ENCODE measurements at regions not wholly inside any gene's neighbourhood (a gene's known extent, or its start where the extent isn't known, plus 50 kb on each side); places are given as distances from the start of the nearest gene placed in this dataset.
"Not testable (repeated sequence)": the region's sequence is repeated elsewhere in the genome, so short reads cannot be mapped to it uniquely, and the experiment has no call there.

DNA sequence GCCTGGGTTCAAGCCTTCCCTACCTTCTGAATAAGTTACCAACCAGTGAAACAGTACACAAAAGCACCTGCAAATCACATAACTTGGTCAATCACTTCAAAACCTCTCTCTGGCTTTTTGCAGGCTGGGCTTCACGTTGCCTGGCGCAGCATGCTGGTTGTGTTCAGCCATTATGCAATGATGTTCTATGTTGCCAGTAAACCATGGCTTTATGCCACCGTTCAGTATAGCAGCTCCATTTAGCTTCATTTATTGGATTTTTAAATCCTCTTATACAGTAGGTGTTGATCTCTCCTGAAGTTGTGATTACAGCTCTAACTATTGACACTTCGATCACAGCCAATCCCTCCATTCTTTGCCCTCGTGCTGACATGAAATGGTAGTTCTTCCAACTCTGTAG, 233.6 kb upstream of the PTBP2 start:
- no peak for DNase-seq (ENCODE audit: low spot score)

DNA sequence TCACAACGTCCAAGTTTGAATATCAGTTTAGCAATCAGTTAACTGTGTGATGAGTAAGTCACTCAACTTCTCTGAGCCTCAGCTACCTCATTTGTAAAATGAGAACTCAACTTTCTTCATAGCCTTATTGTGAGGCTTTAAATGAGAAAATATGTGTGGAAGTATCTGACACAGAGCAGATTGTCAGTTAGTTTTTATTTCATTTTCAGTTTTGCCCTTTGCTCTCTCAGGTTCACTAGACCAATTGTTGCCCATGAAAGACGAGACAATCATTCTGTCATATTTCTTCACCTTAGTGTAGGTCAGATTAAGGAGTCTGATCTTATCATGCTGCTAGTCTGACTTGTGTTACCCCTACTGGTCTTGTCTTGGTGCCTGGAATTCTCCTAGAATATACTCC, 232.8 kb upstream of the PTBP2 start:
- no peak for DNase-seq (ENCODE audit: low spot score)

DNA sequence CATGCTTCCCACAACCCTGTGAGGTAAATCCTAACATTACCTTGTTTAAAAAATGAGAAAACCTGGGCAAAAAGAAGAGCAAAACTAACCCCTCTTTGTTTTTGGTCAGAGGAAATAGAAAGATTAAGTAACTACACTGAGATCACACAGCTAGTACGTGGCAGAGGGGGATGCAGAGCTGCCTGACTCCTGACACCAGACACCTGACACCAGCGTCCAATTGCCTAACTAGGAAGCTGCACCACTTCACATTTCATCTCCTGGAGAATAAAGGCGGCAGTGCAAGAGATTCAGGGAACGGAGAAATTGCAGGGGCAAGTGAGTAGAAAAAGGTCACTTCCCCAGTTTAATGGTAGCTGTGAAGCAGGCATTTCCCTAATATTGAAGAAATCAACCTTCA, 229.3 kb upstream of the PTBP2 start:
- DNase-seq (ENCODE audit: low spot score), result no peak

DNA sequence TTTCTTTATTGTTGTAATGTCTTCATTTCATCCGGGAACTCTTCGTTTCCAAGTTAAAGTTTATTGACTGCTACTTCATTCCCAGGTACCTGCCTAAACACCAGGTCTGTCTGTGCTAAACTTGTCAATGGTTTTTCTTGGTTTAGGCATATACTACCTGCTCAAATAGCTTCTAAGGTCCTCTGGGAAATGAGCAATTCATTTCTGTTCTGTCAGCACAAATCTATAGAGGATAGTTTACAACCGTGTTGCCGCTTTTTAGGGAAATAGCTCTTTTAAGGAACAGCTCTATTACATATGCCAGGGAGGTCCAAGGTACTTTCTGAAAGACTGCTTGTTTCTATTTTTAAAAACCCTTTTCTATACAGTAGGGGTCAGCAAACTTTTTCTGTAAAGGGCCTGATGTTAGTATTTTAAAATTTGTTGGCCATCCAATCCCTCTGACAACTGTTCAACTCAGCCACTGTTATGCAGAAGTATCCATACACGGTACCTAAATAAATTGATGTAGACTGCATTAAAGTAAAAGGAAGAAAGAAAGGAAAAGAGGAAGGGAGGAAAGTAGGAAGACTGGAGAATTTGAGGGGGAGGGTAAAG, 222.7 kb upstream of the PTBP2 start:
- no peak for DNase-seq (ENCODE audit: low spot score)

DNA sequence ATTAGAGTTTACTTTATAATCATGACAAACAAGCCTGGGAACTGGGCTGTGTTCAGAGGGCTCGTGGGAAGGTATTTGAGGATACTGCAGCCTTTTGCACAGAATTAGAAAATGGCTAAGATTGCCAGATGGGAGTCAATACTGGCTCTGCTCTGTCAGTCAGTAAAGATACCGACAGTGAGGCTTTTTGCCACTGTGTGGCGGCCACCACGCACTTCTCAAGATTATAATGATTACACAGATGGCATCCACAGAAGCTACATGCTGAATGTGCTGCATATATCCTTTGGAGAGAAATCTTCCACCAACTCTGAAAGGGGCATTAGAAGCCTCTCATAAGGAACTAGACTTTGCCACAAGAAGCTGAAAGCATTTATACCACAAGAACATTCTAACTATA, 213.4 kb upstream of the PTBP2 start:
- DNase-seq (ENCODE audit: low spot score), result no peak

DNA sequence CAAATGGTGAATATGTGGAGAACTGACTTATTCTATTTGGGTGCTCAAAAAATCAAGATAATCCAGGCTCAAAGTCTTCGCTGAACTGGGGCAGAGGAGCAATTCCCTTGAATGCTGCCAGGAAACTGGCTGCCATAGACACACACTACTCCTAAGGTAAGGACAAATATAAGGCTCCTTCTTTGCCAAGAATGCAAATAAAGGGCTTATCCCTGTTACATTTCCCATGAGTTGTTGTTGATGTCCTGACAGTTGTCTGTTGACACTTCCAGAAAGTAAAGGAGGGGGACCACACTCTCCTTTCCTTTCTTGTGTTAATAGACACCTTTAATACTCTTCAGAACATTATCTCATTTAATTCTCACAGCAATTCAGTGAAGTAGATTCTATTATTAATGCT, 212.2 kb upstream of the PTBP2 start:
- DNase-seq (ENCODE audit: low spot score), result no peak

DNA sequence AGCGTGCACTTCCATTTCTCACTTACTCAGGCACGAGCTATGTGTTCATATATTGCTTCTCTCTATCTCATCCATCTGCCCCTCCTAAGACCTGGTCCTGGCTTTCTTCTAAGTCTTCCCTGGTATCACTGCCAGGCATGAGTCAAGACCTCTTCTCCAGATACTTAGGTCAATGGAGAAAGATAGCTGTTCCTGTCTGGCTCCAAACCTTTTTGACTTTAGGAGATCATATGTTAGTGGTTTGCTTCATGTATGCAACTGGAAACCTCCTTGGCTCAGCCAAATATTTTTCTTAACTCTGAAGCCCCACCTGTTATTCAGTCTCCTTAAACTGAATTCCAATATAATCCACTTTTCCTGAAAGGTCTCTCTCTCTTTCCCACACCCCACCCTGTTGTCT, 211.6 kb upstream of the PTBP2 start:
- no peak for DNase-seq (ENCODE audit: low spot score)

DNA sequence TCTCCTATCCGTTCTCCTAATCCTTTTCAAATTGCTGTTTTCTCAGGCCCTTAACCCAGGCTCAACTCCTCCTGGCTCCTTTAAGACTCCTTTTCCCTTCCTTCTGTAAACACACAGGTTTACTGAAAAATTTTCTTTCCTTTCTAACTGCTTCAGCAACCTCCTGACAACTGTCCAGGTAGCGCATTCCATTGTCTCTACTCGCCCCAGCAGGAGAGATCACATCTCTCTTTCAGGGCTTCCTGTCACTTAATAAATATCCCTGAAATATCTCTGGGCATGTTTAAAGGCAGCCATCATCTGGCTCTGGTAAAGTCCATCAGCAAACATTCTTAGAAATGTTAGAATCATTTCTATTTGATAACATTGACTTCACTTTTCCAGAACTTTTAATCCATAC, 211.2 kb upstream of the PTBP2 start:
- no peak for DNase-seq (ENCODE audit: low spot score)

DNA sequence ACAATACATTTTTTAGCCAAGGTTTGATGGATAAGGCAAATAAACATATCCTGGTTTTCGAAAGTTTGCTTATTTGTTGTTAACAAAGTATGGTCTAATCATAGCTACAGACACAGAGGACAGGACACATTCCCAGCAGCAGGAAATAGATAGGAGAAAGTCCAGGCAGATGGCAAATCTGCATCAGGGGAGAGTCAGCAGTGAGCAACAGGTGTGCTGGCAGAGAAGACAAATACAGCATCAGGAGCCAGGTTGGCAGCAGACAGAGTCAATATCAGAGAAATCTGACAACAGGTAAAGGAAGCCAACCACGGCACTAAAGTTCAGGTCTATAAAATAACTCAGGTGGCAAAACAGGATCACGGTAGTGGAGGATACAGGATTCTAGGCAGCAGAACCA, 210.7 kb upstream of the PTBP2 start:
- DNase-seq (ENCODE audit: low spot score), result no peak

DNA sequence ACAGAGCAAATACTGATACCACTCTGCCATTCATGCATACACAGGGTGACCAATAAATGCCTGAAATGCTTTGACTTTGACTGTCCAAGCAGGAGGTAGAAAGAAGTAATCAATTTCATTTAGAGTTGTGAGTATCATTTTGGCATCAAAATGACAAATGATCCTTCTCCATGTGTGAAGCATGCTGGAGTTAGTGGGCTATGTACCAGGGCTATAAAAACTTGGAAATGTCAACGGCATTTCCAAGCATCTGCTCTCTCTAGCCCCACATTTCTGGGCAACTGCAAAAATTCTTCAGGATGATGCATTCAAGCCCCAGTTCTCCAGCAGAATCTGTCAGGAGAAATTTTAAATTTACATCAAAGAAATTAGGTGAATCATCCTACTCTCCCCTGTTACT, 208.4 kb upstream of the PTBP2 start:
- no peak for DNase-seq (ENCODE audit: low spot score)

DNA sequence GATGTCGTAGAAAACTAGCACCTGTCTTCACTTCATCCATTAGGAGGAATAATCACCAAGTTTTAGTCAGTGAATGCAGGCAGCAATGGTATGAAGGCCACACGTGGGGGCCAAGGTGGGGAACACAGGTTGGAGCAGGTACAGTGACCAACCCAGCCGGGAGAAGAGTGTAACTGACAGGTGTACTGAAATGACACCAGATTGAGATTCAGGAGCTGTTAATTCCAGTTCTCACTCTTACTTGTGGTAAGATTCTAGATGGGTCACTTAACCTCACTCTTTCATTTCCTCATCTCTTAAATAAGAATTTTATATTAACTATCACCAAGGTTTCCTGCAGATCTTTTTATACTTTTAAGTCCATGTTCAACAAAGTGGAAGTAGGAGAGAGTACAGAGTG, 206.2 kb upstream of the PTBP2 start:
- DNase-seq (ENCODE audit: low spot score), result no peak

DNA sequence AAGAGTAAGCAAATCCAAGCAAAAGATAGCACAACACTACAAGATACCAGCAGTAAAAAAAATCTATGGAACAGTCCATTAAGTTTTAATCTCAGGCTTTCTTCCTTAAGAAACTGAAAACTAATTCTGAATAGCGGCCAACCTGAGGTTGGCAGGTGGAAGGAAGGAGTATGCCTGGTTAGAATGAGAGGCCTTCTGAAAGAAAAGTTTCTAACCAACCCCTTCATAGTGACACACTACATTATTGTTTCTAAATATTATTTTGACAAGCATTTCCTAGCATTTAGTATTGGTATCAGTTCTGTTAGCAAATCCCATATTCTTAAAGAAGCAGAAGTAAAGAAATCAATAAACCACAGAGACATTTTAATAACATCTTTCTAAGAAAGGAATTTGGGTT, 205.7 kb upstream of the PTBP2 start:
- DNase-seq (ENCODE audit: low spot score), result no peak

DNA sequence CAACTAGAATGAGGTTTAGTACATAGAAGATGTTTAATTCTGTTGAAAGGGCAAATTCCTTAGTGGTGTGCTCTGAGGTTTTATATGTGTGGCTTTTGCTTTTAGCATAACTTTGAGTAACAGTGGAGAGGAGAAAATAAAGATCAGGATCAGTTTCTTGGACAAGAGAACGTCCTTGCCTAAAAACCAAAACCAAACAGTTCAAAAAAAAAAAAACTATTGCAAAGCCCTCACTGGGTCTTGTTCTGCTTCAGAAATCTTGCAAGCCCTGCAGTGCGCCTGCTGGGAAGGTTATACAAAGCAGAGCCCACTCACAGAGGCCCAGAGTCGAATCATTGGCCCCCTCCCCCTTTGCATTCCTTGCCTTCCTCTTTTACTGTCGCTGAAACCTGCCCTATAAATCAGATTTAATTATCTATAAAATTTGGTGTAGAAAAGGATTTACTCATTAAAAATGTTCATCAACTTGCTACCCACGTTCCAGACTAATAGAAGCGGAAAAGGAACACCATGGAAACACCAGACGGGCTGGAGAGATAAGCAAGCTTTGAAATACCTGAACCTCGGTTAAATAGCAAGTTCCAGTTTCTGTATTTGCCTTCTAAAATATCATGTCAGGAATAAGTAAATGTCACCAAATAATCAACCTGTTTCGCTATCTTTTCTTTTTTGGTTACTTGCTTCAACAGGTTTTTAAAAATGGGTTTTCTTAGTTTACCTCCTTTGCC, 201.6 kb upstream of the PTBP2 start:
- no peak for DNase-seq (ENCODE audit: low spot score)

DNA sequence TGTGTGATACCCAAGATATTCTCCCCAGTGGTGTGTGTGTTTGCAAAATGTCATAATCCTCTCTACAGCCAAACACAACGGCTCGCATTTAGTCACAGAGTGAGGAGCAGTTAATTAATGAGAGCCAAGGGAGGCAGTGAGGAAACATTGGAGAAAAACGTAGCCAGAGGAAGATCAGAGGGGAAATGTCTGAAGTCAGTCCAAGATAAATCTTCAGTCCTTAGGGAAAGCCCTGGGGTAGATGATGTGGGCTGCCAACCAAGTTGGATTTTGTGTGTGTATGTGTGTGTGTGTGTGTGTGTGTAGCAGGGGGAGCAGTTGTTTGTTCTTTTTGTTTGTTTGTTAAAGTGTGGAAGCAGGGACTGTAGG, 201.0 kb upstream of the PTBP2 start:
- no peak for DNase-seq (ENCODE audit: low spot score)

DNA sequence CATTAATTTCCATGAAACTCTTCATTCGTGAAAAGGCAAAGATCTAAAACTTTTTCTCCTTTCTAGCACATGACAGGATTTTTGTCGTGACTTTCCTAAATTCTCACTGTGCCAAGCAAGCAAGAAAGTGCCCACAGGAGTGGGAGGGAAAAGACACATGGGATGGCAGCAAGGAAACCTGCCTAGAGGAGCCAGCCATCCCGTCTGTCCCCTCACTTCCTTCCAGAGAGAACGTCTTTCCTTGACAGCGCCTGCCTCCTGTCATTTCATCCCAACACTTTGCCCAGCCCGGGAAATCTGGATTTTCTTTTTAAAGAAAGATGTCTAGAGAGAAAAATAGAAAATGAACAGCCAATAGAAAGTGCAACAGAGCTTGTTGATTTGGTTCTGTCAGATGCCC, 200.6 kb upstream of the PTBP2 start:
- no peak for DNase-seq (ENCODE audit: low spot score)

DNA sequence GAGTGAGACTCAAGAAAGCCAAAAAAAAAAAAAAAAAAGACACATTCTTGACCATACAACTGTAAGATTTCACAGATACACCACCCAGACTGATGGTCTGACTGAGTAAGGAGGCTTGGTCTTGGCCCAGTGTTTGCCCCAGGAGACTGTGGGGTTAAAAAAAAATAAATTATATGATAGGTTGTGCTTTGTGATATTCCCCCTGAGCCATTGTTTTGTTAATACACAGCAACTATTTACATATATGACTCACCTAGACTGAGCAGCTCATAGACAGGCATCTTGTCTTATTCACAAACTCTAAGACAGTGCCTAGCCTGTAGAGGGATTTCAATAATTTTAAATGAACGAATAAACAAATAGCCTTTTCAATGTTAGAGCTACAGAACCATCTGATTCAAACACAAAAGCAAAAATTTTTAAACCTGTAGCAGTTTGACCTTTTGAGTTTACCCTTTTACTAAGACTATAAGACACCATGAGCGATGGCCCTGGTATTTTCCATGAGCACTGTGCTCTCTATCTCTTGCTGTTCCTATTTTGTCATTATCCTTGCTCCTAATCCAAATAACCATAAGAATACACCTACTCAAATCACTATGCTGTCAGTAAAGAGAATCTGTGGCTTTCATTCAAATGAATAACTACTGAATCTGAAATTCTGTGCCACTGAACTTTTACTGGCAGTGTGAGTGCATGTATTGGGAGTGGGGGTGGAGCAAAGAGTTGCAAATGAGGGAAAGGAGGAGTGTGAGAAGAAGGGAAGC, 199.4 kb upstream of the PTBP2 start:
- DNase-seq (ENCODE audit: low spot score), result no peak

DNA sequence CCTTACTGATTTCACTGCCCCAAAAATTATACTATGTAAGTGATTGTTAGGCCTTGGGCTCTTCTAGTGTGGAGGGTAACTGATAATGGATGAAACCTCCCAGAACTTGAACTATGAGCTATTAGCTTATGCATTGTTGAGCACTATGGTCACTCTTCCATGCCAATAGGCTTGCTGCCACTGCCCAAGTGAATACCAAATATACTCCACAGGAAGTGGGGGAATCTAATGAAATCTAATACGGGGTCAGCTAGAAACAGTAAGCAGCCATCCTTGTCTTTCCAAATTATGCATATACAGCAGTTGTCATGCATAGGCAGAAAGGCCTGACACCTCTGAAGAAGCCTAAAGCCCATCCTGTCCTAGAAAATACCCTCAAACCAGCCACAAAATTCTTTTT, 198.7 kb upstream of the PTBP2 start:
- DNase-seq (ENCODE audit: low spot score), result no peak

DNA sequence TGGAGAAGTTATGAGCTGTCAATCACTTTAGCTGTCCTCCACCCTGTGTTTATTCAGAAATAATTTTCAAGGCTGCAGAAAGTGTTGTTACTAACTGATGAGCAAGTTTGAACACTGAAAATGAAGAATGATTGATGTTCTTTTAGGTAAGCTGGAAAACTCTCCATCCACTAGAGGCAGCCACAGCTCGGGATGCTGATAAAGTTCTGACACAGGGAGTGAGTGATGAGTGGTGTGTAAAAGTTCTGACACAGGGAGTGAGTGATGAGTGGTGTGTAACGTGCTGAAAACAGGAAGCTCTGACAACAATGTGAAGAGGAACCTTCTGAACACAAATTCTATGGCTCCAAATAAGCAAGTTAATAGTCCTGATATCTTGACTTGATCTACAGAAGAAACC, 197.5 kb upstream of the PTBP2 start:
- DNase-seq (ENCODE audit: low spot score), result no peak

DNA sequence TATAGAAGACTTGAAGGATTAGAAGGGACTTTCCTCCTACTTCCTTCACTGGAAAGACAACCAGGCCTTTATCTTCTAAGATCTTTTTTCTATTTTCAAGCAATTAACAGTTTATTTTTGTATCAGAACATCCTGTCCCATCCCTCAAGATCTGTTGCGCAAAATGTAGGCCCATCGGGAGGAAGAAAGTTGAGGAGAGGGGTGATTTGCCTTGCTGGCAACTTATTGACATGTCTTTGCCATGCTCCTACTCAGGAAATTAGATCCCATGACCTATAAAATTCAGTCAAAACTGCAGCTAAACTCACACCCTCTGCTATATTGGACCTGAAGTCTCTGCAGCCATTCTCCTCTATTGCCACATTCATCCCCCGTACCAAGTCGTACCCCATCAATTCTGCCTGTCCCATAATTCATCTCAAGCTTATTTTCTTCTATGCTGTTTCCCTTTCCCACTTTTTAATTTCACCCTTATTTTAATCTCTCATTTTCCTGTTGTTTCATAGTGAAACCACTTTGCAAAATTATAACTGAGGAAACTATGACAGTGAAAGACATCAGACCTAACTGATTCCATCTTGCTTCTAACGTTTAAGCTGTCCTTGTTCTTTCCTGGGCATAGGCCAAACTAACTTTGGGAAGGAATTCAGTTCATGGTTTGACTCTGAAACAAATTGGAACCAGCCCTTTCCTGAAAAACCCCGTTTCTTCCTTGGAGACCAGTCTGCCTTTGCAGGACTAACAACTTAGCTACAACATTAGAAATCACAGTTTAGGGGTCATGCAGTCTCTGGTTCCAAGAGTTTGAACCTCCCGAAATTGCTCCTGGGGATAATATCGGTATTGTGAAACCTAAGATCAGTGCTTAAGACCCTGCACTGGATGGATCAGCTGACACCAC, 195.7 kb upstream of the PTBP2 start:
- DNase-seq (ENCODE audit: low spot score), result no peak

DNA sequence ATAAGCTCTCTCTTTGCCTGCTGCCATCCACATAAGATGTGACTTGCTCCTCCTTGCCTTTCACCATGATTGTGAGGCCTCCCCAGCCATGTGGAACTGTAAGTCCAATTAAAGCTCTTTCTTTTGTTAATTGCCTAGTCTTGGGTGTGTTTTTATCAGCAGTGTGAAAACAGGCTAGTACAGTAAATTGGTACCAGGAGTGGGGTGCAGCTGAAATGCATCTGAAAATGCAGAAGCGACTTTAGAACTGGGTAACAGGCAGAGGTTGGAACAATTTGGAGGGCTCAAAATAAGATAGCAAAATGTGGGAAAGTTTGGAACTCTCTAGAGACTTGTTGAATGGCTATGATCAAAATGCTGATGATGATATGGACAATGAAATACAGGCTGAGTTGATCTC, 192.9 kb upstream of the PTBP2 start:
- not testable (repeated sequence) for DNase-seq (ENCODE audit: low spot score)

DNA sequence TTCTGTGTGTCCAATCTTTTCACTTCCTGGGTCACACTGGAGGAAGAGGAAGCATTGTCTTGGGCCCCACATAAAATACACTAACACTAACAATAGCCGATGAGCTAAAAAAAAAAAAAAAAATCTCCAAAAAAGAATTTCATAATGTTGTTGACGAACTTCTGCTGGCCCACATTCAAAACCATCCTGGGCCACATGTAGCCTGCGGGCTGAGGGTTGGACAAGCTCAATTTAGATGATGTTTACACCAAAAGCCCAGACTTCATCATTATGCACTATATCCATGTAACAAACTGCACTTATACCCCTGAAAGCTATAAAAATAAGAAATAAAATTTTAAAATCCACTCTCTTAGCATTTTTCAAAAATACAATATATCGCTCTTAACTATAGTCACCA, 187.8 kb upstream of the PTBP2 start:
- DNase-seq (ENCODE audit: low spot score), result no peak

DNA sequence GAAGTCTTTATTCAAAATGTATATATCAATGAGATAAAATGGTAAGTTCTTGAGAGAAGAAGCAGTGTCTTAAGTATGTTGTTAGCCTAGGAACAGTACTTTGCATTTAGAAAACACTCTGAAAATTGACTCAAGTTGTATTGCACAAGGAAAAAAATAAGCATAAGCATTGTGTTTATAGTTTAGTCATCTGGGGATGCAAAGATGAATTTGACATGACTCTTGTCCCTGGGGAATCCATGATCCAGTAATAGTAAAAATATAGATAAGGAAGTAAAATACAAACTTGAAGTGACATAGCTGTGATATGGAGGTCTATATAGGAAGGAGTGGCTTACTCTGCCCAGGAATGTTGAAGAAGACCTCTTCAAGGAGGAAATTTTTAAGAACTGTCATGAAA, 185.0 kb upstream of the PTBP2 start:
- no peak for DNase-seq (ENCODE audit: low spot score)
